Ovary (tissue), 3 donors: ENCODE measurements at regions not wholly inside any gene's neighbourhood (a gene's known extent, or its start where the extent isn't known, plus 50 kb on each side); places are given as distances from the start of the nearest gene placed in this dataset.

Experiments used
- EP300 ChIP-seq: sonication (generic); formaldehyde crosslinking; IDR thresholded peaks from one replicate; pipeline ENCODE4 v1.6.1; 2017; ENCODE audit warnings: antibody characterized with exemption
- POLR2A ChIP-seq: fragments of 450-650 bp; IDR thresholded peaks from one replicate; pipeline ENCODE4 v1.6.1; 2017; ENCODE audit warnings: antibody characterized with exemption, mild to moderate bottlenecking, moderate library complexity
- TF ChIP-seq, protein P1 (sequence below), 3 donors: fragments of 450-650 bp in 2 of 3; fragments of 200-600 bp in 1 of 3; IDR thresholded peaks; one replicate each; pipeline versions ENCODE4 v1.5.1 to v1.8.0; 2016 to 2022; ENCODE audit warnings: antibody characterized with exemption in 3 of 3, mild to moderate bottlenecking in 1 of 3
- donor health status: DM: no; HTN: no; CAD: no.

DNA sequence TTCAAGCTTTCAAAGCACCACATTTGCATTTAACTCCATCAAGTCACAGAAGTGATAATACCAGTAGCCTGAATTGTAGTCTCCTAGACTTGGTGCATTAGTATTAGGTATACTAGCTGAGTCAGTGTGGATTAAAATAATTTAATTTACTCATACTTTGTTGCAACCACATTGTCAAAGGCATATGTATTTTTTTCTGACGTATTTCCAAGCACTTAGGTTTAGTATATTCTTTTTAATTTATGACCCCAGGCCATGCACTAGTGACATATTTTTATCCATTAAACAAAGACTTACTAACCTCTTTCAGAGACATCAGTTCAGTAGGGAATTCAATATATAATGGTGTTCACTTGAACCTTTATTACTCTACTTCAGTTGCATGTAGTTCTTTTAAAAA, 1894.5 kb downstream of the NCAM2 start:
- TF ChIP-seq, protein P1, sequence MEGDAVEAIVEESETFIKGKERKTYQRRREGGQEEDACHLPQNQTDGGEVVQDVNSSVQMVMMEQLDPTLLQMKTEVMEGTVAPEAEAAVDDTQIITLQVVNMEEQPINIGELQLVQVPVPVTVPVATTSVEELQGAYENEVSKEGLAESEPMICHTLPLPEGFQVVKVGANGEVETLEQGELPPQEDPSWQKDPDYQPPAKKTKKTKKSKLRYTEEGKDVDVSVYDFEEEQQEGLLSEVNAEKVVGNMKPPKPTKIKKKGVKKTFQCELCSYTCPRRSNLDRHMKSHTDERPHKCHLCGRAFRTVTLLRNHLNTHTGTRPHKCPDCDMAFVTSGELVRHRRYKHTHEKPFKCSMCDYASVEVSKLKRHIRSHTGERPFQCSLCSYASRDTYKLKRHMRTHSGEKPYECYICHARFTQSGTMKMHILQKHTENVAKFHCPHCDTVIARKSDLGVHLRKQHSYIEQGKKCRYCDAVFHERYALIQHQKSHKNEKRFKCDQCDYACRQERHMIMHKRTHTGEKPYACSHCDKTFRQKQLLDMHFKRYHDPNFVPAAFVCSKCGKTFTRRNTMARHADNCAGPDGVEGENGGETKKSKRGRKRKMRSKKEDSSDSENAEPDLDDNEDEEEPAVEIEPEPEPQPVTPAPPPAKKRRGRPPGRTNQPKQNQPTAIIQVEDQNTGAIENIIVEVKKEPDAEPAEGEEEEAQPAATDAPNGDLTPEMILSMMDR (IDR thresholded peaks at IDR 0.05): no peak
- no peak for TF ChIP-seq EP300
- no peak for TF ChIP-seq POLR2A
